Immature natural killer cell (primary cell): ENCODE measurements at regions not wholly inside any gene's neighbourhood (a gene's known extent, or its start where the extent isn't known, plus 50 kb on each side); places are given as distances from the start of the nearest gene placed in this dataset.

Source experiments
- DNase-seq, 3 donors: peaks; one replicate each; pipeline ENCODE4 v3.0.0; 2022; ENCODE audit warnings: mixed read lengths in 1 of 3
- H3K27ac Mint-ChIP-seq, 6 donors: one replicate each; pipeline ENCODE4 v1.8.0; 2020; ENCODE audit warnings: mixed read lengths in 6 of 6, mild to moderate bottlenecking in 5 of 6, inconsistent platforms in 4 of 6, moderate library complexity in 3 of 6
- H3K27me3 Mint-ChIP-seq, 3 donors: one replicate each; pipeline ENCODE4 v1.8.0; 2020 to 2021; ENCODE audit warnings: low read depth in 3 of 3, mild to moderate bottlenecking in 3 of 3, mixed read lengths in 3 of 3, moderate library complexity in 3 of 3, inconsistent platforms in 1 of 3
- H3K36me3 Mint-ChIP-seq, 3 donors: one replicate each; pipeline ENCODE4 v1.8.0; 2020; ENCODE audit warnings: mixed read lengths in 3 of 3, inconsistent platforms in 2 of 3, mild to moderate bottlenecking in 2 of 3
- H3K4me1 Mint-ChIP-seq, 2 donors: one replicate each; pipeline ENCODE4 v1.8.0; 2020; ENCODE audit warnings: inconsistent platforms in 2 of 2, mild to moderate bottlenecking in 2 of 2, mixed read lengths in 2 of 2, moderate library complexity in 1 of 2
- H3K4me3 Mint-ChIP-seq, 5 donors: one replicate each; pipeline ENCODE4 v1.8.0; 2020; ENCODE audit warnings: mild to moderate bottlenecking in 5 of 5, mixed read lengths in 5 of 5, inconsistent platforms in 3 of 5, moderate library complexity in 3 of 5
- H3K9me3 Mint-ChIP-seq, 6 donors: one replicate each; pipeline ENCODE4 v1.8.0; 2020; ENCODE audit warnings: mild to moderate bottlenecking in 6 of 6, mixed read lengths in 6 of 6, inconsistent platforms in 4 of 6, moderate library complexity in 3 of 6

DNA sequence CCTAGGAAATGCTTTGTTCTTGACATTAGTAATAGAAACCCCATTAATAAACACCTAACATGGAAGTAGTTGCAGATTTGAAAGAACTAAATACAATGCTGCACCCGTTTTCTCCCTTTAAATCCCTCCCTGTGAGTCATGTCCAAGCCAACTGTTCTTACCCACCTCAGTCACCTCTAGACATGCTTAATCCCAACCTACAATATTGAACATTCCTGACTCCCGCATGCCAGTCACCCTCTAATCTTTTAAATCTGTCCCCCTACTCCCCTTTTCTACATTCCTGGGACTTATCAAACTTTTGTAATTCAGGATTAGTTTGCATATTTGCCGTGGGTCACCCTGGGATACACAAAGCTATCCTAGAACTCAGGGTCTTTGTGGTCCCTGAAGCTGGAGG is 374.6 kb downstream of the IRS1 start:
- peaks cover 5 to 11% of the 10 kb centered on the region in 2 donors for H3K4me1 Mint-ChIP-seq
- H3K36me3 Mint-ChIP-seq, result no peaks in the 10 kb centered on the region
- H3K9me3 Mint-ChIP-seq, result peaks cover 0 to 1% (median 0%) of the 10 kb centered on the region in 6 donors
- peaks cover 0 to 6% (median 2%) of the 10 kb centered on the region in 3 donors for H3K27me3 Mint-ChIP-seq
- H3K4me3 Mint-ChIP-seq, result no peak overlapping the region
- no peak overlapping the region for H3K27ac Mint-ChIP-seq
- no peak for DNase-seq

DNA sequence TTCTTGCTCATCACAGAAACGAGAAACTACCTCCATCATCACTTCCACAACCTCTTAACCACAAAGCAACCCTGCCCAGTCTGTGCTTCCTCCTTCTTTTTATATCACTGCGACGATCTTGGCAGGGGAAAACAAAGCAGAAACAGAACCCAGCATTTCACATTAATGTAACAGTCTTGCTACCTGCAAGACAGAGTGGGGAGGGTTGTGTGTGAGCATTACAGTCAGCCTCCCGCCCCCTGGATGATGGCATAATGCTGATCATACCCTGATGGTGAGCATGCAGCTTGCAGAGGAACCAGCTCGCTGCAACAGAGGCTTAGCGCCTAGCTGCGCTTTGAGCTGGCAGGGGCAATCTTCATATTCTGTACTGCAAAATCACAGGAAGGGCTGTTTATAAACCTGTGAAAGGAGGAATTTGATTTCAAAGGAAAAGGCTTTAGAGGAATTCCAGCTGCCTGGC is 376.1 kb downstream of the IRS1 start:
- peak overlapping the region in 1 of 6 donors; percentile 1 for H3K27ac Mint-ChIP-seq
- H3K27me3 Mint-ChIP-seq, result peaks cover 0 to 3% (median 2%) of the 10 kb centered on the region in 3 donors
- H3K4me1 Mint-ChIP-seq, result peaks cover 5 to 11% of the 10 kb centered on the region in 2 donors
- H3K9me3 Mint-ChIP-seq, result peaks cover 0 to 1% (median 0%) of the 10 kb centered on the region in 6 donors
- H3K4me3 Mint-ChIP-seq, result peak overlapping the region; percentile 0 to 79 (median 43)
- peak; percentile 4 to 16 (median 5) for DNase-seq
- no peaks in the 10 kb centered on the region for H3K36me3 Mint-ChIP-seq

DNA sequence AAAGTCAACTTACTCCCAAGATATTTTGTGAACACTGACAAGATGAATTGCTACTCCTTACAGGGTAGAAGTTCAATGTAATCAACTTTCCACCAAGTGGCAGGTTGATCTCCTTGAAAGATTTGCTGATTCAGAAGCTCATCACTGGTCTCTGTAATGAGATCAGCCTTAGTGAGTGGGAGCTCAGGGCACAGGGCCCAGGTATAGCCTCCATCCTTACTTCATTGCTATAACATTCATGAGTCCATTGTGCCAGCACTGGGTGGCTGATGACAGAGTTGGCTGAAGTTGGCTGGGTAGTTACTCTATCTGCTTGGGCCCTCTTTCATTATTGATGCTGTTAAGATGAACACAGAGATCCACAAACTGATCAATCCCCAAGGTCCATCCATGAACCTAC is 379.0 kb downstream of the IRS1 start:
- Mint-ChIP-seq H3K9me3 (peaks cover 0 to 1% (median 0%) of the 10 kb centered on the region in 6 donors), H3K27me3 (peaks cover 2 to 3% (median 2%) of the 10 kb centered on the region in 3 donors), H3K4me1 (peaks cover 5 to 11% of the 10 kb centered on the region in 2 donors), H3K4me3 (no peak overlapping the region), H3K27ac (no peak overlapping the region), H3K36me3 (no peaks in the 10 kb centered on the region)
- DNase-seq, result no peak

DNA sequence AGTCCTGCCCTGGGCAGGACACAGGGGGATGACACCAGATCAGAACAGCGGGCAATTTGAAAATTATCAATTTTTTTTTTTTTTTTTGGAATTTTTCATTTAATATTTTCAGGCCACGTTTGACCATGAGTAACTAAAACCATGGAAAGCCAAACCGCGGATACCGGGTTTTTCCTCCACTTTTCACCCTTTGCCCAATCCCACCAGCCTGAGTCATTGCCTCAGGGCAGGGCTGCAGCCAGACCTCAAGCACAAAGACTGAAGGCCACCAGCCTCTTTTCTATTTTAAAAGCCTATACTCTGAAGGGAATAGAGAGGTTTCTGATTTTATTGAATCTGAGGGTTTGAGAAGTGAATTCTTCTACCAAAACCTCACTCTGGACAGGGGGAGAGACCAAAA is 381.1 kb downstream of the IRS1 start:
- H3K27me3 Mint-ChIP-seq, result peaks cover 0 to 2% (median 1%) of the 10 kb centered on the region in 3 donors
- peaks cover 0 to 2% (median 0%) of the 10 kb centered on the region in 6 donors for H3K9me3 Mint-ChIP-seq
- peaks cover 1 to 6% of the 10 kb centered on the region in 2 donors for H3K4me1 Mint-ChIP-seq
- no peak for DNase-seq
- H3K4me3 Mint-ChIP-seq, result no peak overlapping the region
- no peak overlapping the region for H3K27ac Mint-ChIP-seq
- no peaks in the 10 kb centered on the region for H3K36me3 Mint-ChIP-seq

DNA sequence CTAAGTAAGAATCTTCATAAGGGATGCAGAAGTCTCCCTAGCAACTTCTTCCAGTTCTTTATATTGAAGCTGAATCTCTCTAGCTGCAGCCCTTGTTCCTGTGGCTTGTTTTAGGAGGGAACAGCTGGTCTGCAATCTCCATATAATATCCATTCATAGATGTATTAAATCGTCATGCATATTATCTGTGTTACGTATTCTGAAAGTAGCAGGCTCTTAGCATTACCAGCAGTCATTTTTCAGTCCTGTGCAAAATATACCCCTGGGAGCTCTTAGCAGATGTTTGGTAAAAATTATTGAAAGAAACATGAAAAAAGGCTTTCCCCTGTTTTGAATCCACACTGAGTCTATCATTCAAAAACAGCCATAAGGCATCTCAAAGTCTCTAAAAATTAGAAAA is 385.3 kb downstream of the IRS1 start:
- H3K4me1 Mint-ChIP-seq, result no peaks in the 10 kb centered on the region
- DNase-seq, result no peak
- H3K4me3 Mint-ChIP-seq, result no peak overlapping the region
- peaks cover 0 to 4% (median 0%) of the 10 kb centered on the region in 6 donors for H3K9me3 Mint-ChIP-seq
- peaks cover 2 to 5% (median 2%) of the 10 kb centered on the region in 3 donors for H3K27me3 Mint-ChIP-seq
- H3K27ac Mint-ChIP-seq, result no peak overlapping the region
- H3K36me3 Mint-ChIP-seq, result no peaks in the 10 kb centered on the region

DNA sequence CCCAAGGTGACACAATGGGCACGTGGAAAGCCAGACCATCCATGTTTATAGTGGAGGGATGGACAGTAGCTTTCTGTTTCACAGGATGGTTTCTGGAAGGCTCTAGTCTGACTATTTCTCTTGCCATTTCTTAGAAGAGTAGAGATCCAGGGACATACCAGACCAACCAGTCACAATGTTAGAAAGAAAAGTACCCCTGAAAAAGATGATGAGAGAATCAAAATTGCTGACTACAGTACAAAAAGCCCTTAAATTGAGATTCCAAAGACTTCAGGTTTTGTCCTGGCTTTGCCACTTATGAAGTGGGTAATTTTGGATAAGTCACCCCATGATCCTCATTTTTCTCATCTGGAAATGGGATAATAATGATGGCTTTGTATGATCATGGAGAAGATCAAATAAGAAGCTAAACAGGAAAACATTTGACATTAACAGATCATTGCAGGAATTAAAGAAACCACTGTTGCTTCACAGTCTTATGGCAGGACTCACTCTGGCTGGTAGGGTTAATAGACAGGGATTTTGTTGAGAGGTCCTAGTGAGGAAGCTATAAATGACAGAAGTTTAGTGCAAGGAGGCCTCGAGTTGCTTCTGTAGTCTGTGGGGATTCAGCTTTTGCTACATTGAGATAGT is 386.0 kb downstream of the IRS1 start:
- H3K36me3 Mint-ChIP-seq, result no peaks in the 10 kb centered on the region
- peaks cover 0 to 10% (median 0%) of the 10 kb centered on the region in 6 donors for H3K9me3 Mint-ChIP-seq
- no peaks in the 10 kb centered on the region for H3K4me1 Mint-ChIP-seq
- H3K27ac Mint-ChIP-seq, result no peak overlapping the region
- no peak for DNase-seq
- peaks cover 2 to 5% (median 2%) of the 10 kb centered on the region in 3 donors for H3K27me3 Mint-ChIP-seq
- no peak overlapping the region for H3K4me3 Mint-ChIP-seq

DNA sequence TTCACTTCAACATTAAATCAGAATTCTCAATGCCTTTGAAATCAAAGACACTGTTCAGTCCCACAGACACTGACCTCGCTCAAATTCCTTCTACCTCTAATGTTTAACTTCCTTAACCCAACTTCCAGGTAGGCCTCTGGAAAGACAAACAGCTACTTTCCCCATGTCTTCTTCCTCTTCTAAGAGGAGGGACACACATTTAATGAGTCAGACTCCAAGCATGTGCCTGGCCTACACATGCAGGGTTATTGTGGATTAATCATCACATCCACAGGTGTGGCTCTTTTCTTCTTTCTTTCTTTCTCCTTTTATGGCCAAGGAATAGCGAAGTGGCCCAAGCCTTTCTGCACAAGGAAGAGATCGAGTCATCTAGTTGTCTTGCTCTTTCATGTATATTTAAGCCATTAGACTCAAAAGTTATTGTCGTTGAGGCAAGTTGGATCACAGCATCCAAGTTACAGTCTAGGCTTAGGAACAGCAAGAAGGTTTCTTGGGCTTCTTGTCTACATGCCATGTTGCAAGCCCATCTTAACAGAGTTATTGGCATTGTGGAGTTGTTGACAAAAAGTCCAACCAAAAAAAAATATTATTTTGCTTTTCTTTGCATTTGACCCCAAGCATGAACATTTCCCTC is 387.8 kb downstream of the IRS1 start:
- peaks cover 2 to 5% (median 2%) of the 10 kb centered on the region in 3 donors for H3K27me3 Mint-ChIP-seq
- no peak for DNase-seq
- peaks cover 0 to 10% (median 0%) of the 10 kb centered on the region in 6 donors for H3K9me3 Mint-ChIP-seq
- no peak overlapping the region for H3K4me3 Mint-ChIP-seq
- H3K4me1 Mint-ChIP-seq, result no peaks in the 10 kb centered on the region
- no peak overlapping the region for H3K27ac Mint-ChIP-seq
- no peaks in the 10 kb centered on the region for H3K36me3 Mint-ChIP-seq

DNA sequence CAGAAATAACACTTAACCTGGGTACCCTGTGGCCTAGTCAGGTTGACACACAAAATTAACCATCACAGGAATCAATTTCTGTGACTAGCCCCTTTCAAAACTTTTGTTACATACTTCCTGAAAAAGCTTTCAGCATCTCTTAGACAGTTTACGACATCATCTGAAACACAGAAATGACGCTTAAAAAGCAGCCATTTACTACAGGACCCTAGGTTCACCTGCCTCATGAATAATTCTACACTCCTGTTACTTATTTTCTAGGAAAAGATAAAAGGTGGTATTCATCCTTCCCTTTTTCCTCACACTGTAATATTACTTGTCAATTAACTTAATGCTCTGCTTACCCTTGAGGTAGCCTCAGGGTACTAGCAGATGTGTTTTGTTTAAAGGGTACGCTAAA is 388.4 kb downstream of the IRS1 start:
- no peak overlapping the region for H3K4me3 Mint-ChIP-seq
- no peaks in the 10 kb centered on the region for H3K4me1 Mint-ChIP-seq
- peaks cover 0 to 10% (median 0%) of the 10 kb centered on the region in 6 donors for H3K9me3 Mint-ChIP-seq
- H3K27ac Mint-ChIP-seq, result no peak overlapping the region
- no peaks in the 10 kb centered on the region for H3K36me3 Mint-ChIP-seq
- H3K27me3 Mint-ChIP-seq, result peaks cover 0 to 5% (median 2%) of the 10 kb centered on the region in 3 donors
- DNase-seq, result no peak

DNA sequence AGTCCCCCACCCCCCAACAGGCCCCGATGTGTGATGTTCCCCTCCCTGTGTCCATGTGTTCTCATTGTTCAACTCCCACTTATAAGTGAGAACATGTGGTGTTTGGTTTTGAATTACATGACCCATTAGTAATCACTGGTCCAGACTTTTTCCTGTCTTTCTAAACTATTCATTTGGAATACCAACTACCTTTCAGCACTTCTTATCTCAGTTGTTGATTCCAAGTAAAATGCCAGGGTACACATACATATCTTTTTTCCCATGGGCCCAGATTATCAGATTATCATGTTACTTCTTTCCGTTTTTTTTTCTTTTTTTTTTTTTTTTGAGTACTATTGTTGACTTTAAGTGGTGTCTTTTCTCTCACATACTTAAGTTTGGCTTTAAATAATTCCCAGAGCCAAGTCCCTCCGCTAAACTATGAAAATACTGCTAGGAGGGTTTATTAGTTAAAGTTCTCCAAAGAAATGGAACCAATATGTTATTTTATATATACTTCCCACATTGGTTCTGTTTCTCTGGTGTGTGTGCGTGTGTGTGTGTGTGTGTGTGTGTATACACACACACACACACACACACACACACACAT is 389.3 kb downstream of the IRS1 start:
- Mint-ChIP-seq H3K36me3 (no peaks in the 10 kb centered on the region), H3K27me3 (peaks cover 0 to 5% (median 2%) of the 10 kb centered on the region in 3 donors), H3K4me3 (no peak overlapping the region), H3K9me3 (peaks cover 0 to 14% (median under 1%) of the 10 kb centered on the region in 6 donors), H3K4me1 (no peaks in the 10 kb centered on the region), H3K27ac (no peak overlapping the region)
- DNase-seq, result no peak

DNA sequence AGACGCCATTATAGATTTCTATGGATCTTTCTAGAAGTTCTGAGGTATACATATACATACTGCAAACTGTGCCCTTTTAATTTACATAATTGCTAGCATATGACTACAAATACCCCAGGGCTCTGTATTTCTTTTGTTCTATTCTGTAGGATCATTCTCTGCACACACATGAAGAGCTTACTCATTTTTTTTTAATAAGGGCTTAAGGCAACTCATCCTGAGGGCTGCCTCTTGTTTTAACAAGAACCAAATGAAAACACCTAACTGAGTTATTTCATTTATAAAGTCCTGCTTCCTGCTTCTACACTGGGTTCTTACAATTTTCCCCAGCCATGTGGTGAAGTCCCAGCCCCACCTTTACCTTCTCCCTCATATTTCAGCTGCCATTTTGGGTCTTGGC is 390.5 kb downstream of the IRS1 start:
- Mint-ChIP-seq H3K4me1 (no peaks in the 10 kb centered on the region), H3K4me3 (no peak overlapping the region), H3K27me3 (peaks cover 0 to 5% (median 2%) of the 10 kb centered on the region in 3 donors), H3K9me3 (peaks cover 0 to 14% (median 1%) of the 10 kb centered on the region in 6 donors), H3K27ac (no peak overlapping the region), H3K36me3 (no peaks in the 10 kb centered on the region)
- no peak for DNase-seq

DNA sequence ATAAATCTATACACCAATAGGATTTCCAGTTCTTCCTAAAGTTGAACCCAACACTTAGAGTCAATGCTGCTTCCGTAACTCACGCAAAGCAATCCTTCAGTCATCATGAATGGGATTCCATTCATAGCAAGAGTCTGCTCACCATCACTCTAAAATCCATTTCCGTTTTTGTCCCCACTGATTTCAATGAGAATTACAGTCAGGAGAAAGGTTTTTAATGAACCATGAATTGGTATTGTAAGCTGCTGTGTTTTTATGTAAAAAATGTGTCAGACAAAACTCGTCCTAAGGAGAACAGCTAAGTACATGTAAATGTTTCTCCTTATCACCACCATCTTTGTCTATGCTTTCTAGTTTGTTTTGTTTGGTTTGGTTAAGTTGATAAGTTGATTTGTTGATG is 391.5 kb downstream of the IRS1 start:
- Mint-ChIP-seq H3K9me3 (peaks cover 0 to 14% (median 0%) of the 10 kb centered on the region in 6 donors), H3K27ac (no peak overlapping the region), H3K4me1 (no peaks in the 10 kb centered on the region), H3K4me3 (no peak overlapping the region), H3K36me3 (no peaks in the 10 kb centered on the region), H3K27me3 (peaks cover 1 to 5% (median 2%) of the 10 kb centered on the region in 3 donors)
- DNase-seq, result no peak

DNA sequence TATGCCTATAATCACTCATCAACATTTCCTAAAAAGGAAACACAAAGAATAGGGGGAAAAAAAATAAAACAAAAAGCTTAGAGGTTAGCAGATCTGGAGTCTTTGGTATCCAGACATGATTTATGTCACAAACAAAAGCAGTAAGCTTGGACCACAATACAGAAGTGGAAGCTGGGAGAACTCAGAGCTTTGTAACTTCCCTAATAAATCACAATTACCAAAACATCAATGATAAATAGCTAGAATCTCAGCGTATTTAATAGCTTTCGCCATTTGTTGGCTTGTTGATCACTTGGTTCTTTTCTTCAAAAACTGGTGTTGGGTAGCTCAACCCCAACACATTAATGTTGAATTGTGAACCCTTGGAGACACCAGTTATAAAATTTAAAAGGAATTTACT is 392.5 kb downstream of the IRS1 start:
- peaks cover 0 to 2% (median 2%) of the 10 kb centered on the region in 3 donors for H3K27me3 Mint-ChIP-seq
- H3K4me3 Mint-ChIP-seq, result no peak overlapping the region
- DNase-seq, result no peak
- no peaks in the 10 kb centered on the region for H3K4me1 Mint-ChIP-seq
- H3K9me3 Mint-ChIP-seq, result peaks cover 0 to 14% (median 0%) of the 10 kb centered on the region in 6 donors
- no peaks in the 10 kb centered on the region for H3K36me3 Mint-ChIP-seq
- H3K27ac Mint-ChIP-seq, result no peak overlapping the region

DNA sequence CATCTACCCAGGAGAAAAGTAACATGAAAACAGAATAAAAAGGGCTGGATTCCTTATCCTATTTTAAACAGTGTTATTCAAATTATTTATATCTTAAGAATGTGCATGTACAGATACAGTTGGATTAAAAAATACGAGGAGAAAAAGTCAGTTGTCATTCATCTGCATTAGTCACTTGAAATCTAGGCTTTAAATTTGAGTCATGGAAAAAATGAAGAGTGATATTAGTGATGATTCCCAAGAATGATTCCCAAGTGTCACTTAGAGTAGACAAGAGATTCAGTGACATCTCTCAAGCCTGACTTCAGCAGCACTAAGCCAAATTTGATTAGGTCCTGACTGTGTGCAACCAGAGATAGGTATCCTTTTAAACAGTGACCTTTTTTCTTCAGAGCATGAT is 394.2 kb downstream of the IRS1 start:
- peaks cover 0 to 2% (median 2%) of the 10 kb centered on the region in 3 donors for H3K27me3 Mint-ChIP-seq
- H3K36me3 Mint-ChIP-seq, result no peaks in the 10 kb centered on the region
- no peak for DNase-seq
- no peak overlapping the region for H3K27ac Mint-ChIP-seq
- no peak overlapping the region for H3K4me3 Mint-ChIP-seq
- no peaks in the 10 kb centered on the region for H3K4me1 Mint-ChIP-seq
- peaks cover 0 to 14% (median 0%) of the 10 kb centered on the region in 6 donors for H3K9me3 Mint-ChIP-seq

DNA sequence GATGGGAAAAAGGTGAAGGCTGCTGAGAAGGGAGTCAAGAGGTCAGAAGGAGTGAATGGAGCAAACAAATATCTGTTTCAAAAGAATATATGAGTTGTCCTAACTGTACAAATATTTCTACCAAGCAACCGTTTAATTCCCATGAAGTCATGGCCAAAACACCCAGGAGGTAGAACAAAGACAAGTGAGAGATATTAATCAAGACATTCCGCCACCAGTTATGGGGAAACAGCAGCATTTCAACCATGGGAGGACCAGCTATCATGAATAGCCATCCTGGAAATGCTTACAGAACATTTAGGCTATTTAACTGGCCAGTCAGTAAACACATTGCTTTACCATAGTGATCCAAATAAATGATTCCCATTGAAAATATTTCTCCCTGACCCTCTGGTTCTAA is 396.3 kb downstream of the IRS1 start:
- Mint-ChIP-seq H3K4me1 (no peaks in the 10 kb centered on the region), H3K27me3 (peaks cover 0 to 2% (median 0%) of the 10 kb centered on the region in 3 donors), H3K9me3 (peaks cover 0 to 7% (median 0%) of the 10 kb centered on the region in 6 donors), H3K4me3 (no peak overlapping the region), H3K27ac (no peak overlapping the region), H3K36me3 (no peaks in the 10 kb centered on the region)
- no peak for DNase-seq
